Upper lobe of left lung (tissue), 6 donors: ENCODE measurements at regions not wholly inside any gene's neighbourhood (a gene's known extent, or its start where the extent isn't known, plus 50 kb on each side); places are given as distances from the start of the nearest gene placed in this dataset.
"Not testable (repeated sequence)": the region's sequence is repeated elsewhere in the genome, so short reads cannot be mapped to it uniquely, and the experiment has no call there.

Experiments
- ATAC-seq, 2 donors: fragments of 200-7000 bp; cut with Tn5 transposase; one replicate each; pipeline ENCODE4 v1.9.1; 2022; ENCODE audit warnings: mild to moderate bottlenecking in 2 of 2, moderate library complexity in 2 of 2; ENCODE audit not compliant: low FRiP score in 2 of 2
- DNase-seq, 2 donors: peaks; one replicate each; pipeline ENCODE4 v3.0.0-alpha.2; 2019 to 2020
- H3K27ac ChIP-seq, 4 donors: fragments of 200-600 bp; sonication (generic); one replicate each; pipeline ENCODE4 v1.5.1; 2016 to 2019
- H3K27me3 ChIP-seq, 4 donors: fragments of 200-600 bp; sonication (generic); one replicate each; pipeline ENCODE4 v1.5.1; 2017 to 2019
- H3K36me3 ChIP-seq, 4 donors: fragments of 200-600 bp; sonication (generic); one replicate each; pipeline ENCODE4 v1.5.1; 2016 to 2019
- H3K4me1 ChIP-seq, 4 donors: fragments of 200-600 bp; sonication (generic); one replicate each; pipeline ENCODE4 v1.5.1; 2018 to 2019
- H3K4me3 ChIP-seq, 4 donors: fragments of 200-600 bp; sonication (generic); one replicate each; pipeline ENCODE4 v1.5.1; 2017 to 2019; ENCODE audit warnings: mild to moderate bottlenecking in 2 of 4, moderate library complexity in 1 of 4
- H3K9me3 ChIP-seq, 4 donors: fragments of 200-600 bp; sonication (generic); one replicate each; pipeline ENCODE4 v1.5.1; 2018 to 2019
- EP300 ChIP-seq, 4 donors: sonication (generic); formaldehyde crosslinking; IDR thresholded peaks; one replicate each; pipeline ENCODE4 v1.5.1; 2017; ENCODE audit warnings: antibody characterized with exemption in 4 of 4, control low read depth in 2 of 4
- POLR2A ChIP-seq, 4 donors: fragments of 450-650 bp; IDR thresholded peaks; one replicate each; pipeline ENCODE4 v1.5.1; 2016 to 2017; ENCODE audit warnings: antibody characterized with exemption in 4 of 4, mild to moderate bottlenecking in 2 of 4
- POLR2AphosphoS5 ChIP-seq, 2 donors: sonication (generic); formaldehyde crosslinking; IDR thresholded peaks; one replicate each; pipeline ENCODE4 v1.5.1; 2017; ENCODE audit warnings: antibody characterized with exemption in 2 of 2
- WGBS, 2 donors: methylation state at CpG; one replicate each; pipeline ENCODE4 v1.1.5; 2017 to 2018; 5-methylcytosine and 5-hydroxymethylcytosine counted together
- TF ChIP-seq, protein P1 (sequence below), 6 experiments: fragments of 450-650 bp in 4 of 6; fragments of 200-600 bp in 2 of 6; sonication (generic) in 2 of 6; IDR thresholded peaks; one replicate each; pipeline ENCODE4 v1.5.1; 2016 to 2019; ENCODE audit warnings: antibody characterized with exemption in 6 of 6
- donor health status: DM: no; HTN: no; CAD: no; lungs with moderate emphysema.
- donor health status: DM: no; HTN: yes; CAD: no; lungs with severe emphysema.

DNA sequence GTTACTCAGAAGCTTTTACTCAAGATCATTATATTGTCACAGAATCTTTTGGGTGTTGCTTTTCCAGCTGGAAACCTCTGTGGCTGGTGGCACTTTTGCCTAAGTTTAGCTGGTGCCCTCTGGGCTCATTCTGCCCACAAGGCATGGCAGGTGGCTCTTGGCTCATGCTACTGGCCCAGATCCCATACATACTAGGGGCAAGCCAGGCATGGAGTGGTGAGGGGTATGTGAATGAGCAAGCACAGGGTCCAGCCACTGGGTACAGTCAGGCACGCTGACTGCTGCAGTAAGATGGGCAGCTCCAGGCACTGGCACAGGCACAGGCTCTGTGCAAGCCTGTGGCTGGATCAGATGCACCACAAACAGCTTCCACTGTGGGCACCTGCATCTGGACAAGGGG is 375.0 kb upstream of the SEMA3C start:
- no peak for ATAC-seq
- DNase-seq, result peak in 1 of 2 donors; percentile 10
- H3K4me3 ChIP-seq, result no peak overlapping the region
- no peaks in the 10 kb centered on the region for H3K36me3 ChIP-seq
- H3K27me3 ChIP-seq, result no peaks in the 10 kb centered on the region
- no peak for TF ChIP-seq POLR2AphosphoS5 (IDR thresholded peaks at IDR 0.05)
- no peak for TF ChIP-seq POLR2A (IDR thresholded peaks at IDR 0.05)
- TF ChIP-seq EP300 (IDR thresholded peaks at IDR 0.05), result no peak
- TF ChIP-seq, protein P1, sequence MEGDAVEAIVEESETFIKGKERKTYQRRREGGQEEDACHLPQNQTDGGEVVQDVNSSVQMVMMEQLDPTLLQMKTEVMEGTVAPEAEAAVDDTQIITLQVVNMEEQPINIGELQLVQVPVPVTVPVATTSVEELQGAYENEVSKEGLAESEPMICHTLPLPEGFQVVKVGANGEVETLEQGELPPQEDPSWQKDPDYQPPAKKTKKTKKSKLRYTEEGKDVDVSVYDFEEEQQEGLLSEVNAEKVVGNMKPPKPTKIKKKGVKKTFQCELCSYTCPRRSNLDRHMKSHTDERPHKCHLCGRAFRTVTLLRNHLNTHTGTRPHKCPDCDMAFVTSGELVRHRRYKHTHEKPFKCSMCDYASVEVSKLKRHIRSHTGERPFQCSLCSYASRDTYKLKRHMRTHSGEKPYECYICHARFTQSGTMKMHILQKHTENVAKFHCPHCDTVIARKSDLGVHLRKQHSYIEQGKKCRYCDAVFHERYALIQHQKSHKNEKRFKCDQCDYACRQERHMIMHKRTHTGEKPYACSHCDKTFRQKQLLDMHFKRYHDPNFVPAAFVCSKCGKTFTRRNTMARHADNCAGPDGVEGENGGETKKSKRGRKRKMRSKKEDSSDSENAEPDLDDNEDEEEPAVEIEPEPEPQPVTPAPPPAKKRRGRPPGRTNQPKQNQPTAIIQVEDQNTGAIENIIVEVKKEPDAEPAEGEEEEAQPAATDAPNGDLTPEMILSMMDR (IDR thresholded peaks at IDR 0.05), result no peak
- H3K9me3 ChIP-seq, result no peaks in the 10 kb centered on the region
- H3K27ac ChIP-seq, result no peak overlapping the region
- 80 to 86% methylated on average over 1 of the region's 1 CpG for WGBS, 2 donors
- H3K4me1 ChIP-seq, result no peaks in the 10 kb centered on the region

DNA sequence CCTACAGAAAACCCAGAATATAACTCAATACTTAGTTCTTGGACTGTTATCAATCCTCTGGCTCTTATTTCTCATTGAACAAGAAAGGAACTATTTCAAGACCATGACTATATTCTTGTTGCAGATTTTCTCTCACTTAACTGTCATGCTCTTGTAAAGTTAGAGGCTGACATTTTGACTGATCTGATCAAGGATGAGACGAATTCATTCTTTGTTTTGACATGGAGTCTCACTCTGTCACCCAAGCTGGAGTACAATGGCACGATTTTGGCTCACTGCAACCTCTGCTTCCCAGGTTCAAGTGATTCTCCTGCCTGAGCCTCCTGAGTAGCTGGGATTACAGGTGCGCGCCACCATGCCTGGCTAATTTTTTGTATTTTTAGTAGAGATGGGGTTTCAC is 367.9 kb upstream of the SEMA3C start:
- DNase-seq, H3K4me1 ChIP-seq, H3K27ac ChIP-seq, H3K4me3 ChIP-seq, H3K27me3 ChIP-seq, H3K9me3 ChIP-seq, H3K36me3 ChIP-seq, ATAC-seq: not testable (repeated sequence)
- WGBS, 2 donors, result 89 to 94% methylated on average over 4 of the region's 4 CpGs

DNA sequence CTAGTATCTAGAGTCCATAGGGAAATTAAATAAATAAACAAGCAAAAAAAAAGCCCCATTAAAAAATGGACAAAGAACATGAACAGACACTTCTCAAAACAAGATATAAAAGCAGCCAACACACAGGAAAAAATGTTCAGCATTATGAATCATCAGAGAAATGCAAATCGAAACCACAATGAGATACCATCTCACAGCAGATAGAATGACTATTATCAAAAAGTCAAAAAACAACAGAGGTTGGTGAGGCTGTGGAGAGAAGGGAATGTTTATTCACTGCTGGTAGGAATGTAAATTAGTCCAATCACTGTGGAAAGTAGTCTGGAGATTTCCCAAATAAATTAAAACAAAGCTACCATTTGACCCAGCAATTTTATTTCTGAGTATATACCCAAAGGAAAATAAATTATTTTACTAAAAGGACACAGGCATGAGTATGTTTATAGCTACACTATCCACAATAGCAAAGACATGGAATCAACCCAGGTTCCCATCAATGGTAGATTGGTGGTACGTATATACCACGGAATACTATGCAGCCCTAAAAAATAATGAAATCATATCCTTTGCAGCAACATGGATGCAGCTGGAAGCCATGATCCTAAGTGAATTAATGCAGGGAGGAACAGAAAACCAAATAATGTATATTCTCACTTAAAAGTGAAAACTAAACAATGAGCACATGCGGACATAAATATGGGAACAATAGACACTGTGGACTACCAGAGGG is 366.5 kb upstream of the SEMA3C start:
- H3K4me1 ChIP-seq, result no peaks in the 10 kb centered on the region
- H3K27me3 ChIP-seq, result no peaks in the 10 kb centered on the region
- ATAC-seq, result no peak
- H3K9me3 ChIP-seq, result no peaks in the 10 kb centered on the region
- WGBS, 2 donors, result 92 to 95% methylated on average over 4 of the region's 4 CpGs
- H3K36me3 ChIP-seq, result no peaks in the 10 kb centered on the region
- no peak overlapping the region for H3K4me3 ChIP-seq
- no peak for TF ChIP-seq EP300 (IDR thresholded peaks at IDR 0.05)
- TF ChIP-seq POLR2AphosphoS5 (IDR thresholded peaks at IDR 0.05), result no peak
- TF ChIP-seq, protein P1 (IDR thresholded peaks at IDR 0.05), result no peak
- TF ChIP-seq POLR2A (IDR thresholded peaks at IDR 0.05), result no peak
- no peak for DNase-seq
- H3K27ac ChIP-seq, result no peak overlapping the region

DNA sequence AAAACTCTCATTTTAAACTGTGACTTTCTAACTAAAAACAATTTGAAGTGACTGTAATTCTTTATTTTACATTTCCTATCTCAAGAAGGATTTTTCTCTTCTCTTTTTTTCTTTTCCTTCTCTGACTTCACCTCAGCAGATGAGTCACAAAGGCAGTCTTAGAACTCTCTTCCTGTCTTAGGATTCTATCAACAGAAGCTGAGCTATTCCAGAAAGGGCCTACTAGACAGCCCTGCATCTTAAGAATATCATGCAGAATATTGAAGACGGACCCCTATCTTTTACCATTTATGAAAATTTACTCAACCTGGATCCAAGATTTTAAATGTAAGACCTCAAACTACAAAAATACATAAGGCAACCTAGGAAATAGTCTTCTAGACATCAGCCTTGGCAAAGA is 365.7 kb upstream of the SEMA3C start:
- no peaks in the 10 kb centered on the region for H3K36me3 ChIP-seq
- H3K9me3 ChIP-seq, result no peaks in the 10 kb centered on the region
- no peaks in the 10 kb centered on the region for H3K4me1 ChIP-seq
- ATAC-seq, result no peak
- WGBS, 2 donors, result 96 to 97% methylated on average over 1 of the region's 1 CpG
- H3K27me3 ChIP-seq, result no peaks in the 10 kb centered on the region
- TF ChIP-seq POLR2AphosphoS5 (IDR thresholded peaks at IDR 0.05), result no peak
- TF ChIP-seq, protein P1 (IDR thresholded peaks at IDR 0.05), result no peak
- TF ChIP-seq EP300 (IDR thresholded peaks at IDR 0.05), result no peak
- no peak for TF ChIP-seq POLR2A (IDR thresholded peaks at IDR 0.05)
- H3K27ac ChIP-seq, result no peak overlapping the region
- no peak for DNase-seq
- H3K4me3 ChIP-seq, result no peak overlapping the region

DNA sequence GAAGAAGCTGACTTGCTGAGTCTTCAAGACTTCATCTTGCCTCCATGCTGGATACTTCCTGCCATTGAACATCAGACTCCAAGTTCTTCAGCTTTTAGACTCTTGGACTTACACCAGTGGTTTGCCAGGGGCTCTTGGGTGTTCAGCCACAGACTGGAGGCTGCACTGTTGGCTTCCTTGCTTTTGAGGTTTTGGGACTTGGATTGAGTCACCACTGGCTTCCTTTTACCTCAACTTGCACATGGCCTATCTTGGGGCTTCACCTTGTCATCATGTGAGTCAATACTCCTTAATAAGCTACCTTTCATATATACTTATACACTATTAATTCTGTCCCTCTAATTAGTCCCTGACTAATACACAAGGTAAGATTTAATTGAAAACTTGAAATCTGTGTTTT is 361.7 kb upstream of the SEMA3C start:
- ATAC-seq, result no peak
- no peak for TF ChIP-seq EP300 (IDR thresholded peaks at IDR 0.05)
- no peak for TF ChIP-seq POLR2AphosphoS5 (IDR thresholded peaks at IDR 0.05)
- TF ChIP-seq, protein P1 (IDR thresholded peaks at IDR 0.05), result no peak
- no peak for TF ChIP-seq POLR2A (IDR thresholded peaks at IDR 0.05)

More for the DNA sequence above, 361.7 kb upstream of the SEMA3C start:
- no peaks in the 10 kb centered on the region for H3K4me1 ChIP-seq
- no peaks in the 10 kb centered on the region for H3K9me3 ChIP-seq
- H3K4me3 ChIP-seq, result no peak overlapping the region
- H3K27me3 ChIP-seq, result no peaks in the 10 kb centered on the region
- DNase-seq, result no peak
- H3K36me3 ChIP-seq, result no peaks in the 10 kb centered on the region
- no peak overlapping the region for H3K27ac ChIP-seq
